ENCODE measurements at regions not wholly inside any gene's neighbourhood (a gene's known extent, or its start where the extent isn't known, plus 50 kb on each side); places are given as distances from the start of the nearest gene placed in this dataset.

GRCh38 chr21:39088831-39089380, 94.3 kb downstream of the PSMG1 start:
- peak; percentile 54 for DNase-seq
- Histone ChIP-seq H3K4me3 (no peak overlapping the region), H3K36me3 (no peaks in the 10 kb centered on the region), H3K9me3 (no peaks in the 10 kb centered on the region), H3K27me3 (no peaks in the 10 kb centered on the region)

- no peaks in the 10 kb centered on the region for H3K27me3 ChIP-seq
- no peaks in the 10 kb centered on the region for H3K36me3 ChIP-seq
- DNase-seq: no peak
- H3K4me3 ChIP-seq: no peak overlapping the region
- H3K9me3 ChIP-seq: no peaks in the 10 kb centered on the region
These were observed 95.2 kb downstream of the PSMG1 start for GRCh38 chr21:39088031-39088370.

GRCh38 chr21:39087238-39088030, 95.8 kb downstream of the PSMG1 start:
- Histone ChIP-seq H3K4me3 (no peak overlapping the region), H3K9me3 (no peaks in the 10 kb centered on the region), H3K27me3 (no peaks in the 10 kb centered on the region), H3K36me3 (no peaks in the 10 kb centered on the region)
- DNase-seq: peak; percentile 54

- Histone ChIP-seq H3K9me3 (no peaks in the 10 kb centered on the region), H3K36me3 (no peaks in the 10 kb centered on the region), H3K4me3 (no peak overlapping the region), H3K27me3 (no peaks in the 10 kb centered on the region)
- no peak for DNase-seq
These were observed 96.7 kb downstream of the PSMG1 start for GRCh38 chr21:39086547-39086946.

GRCh38 chr21:39085843-39086405, 97.3 kb downstream of the PSMG1 start:
- Histone ChIP-seq H3K36me3 (no peaks in the 10 kb centered on the region), H3K9me3 (no peaks in the 10 kb centered on the region), H3K4me3 (no peak overlapping the region), H3K27me3 (no peaks in the 10 kb centered on the region)
- DNase-seq: no peak

- Histone ChIP-seq H3K9me3 (no peaks in the 10 kb centered on the region), H3K36me3 (no peaks in the 10 kb centered on the region), H3K4me3 (no peak overlapping the region), H3K27me3 (no peaks in the 10 kb centered on the region)
- no peak for DNase-seq
These were observed 98.1 kb downstream of the PSMG1 start for GRCh38 chr21:39084979-39085729.

- Histone ChIP-seq H3K9me3 (no peaks in the 10 kb centered on the region), H3K36me3 (no peaks in the 10 kb centered on the region), H3K27me3 (no peaks in the 10 kb centered on the region), H3K4me3 (no peak overlapping the region)
- no peak for DNase-seq
These were observed 99.2 kb downstream of the PSMG1 start for GRCh38 chr21:39084073-39084472.

GRCh38 chr21:39083377-39084008, 99.8 kb downstream of the PSMG1 start:
- no peaks in the 10 kb centered on the region for H3K27me3 ChIP-seq
- H3K4me3 ChIP-seq: no peak overlapping the region
- H3K9me3 ChIP-seq: no peaks in the 10 kb centered on the region
- no peaks in the 10 kb centered on the region for H3K36me3 ChIP-seq
- no peak for DNase-seq

GRCh38 chr21:39082656-39083376, 100.4 kb downstream of the PSMG1 start:
- no peak overlapping the region for H3K4me3 ChIP-seq
- H3K36me3 ChIP-seq: no peaks in the 10 kb centered on the region
- H3K27me3 ChIP-seq: no peaks in the 10 kb centered on the region
- H3K9me3 ChIP-seq: no peaks in the 10 kb centered on the region
- no peak for DNase-seq

GRCh38 chr21:39080366-39080765, 102.9 kb downstream of the PSMG1 start:
- Histone ChIP-seq H3K36me3 (no peaks in the 10 kb centered on the region), H3K27me3 (no peaks in the 10 kb centered on the region), H3K9me3 (no peaks in the 10 kb centered on the region), H3K4me3 (no peak overlapping the region)
- no peak for DNase-seq

- Histone ChIP-seq H3K36me3 (no peaks in the 10 kb centered on the region), H3K9me3 (peaks cover 7% of the 10 kb centered on the region), H3K4me3 (no peak overlapping the region), H3K27me3 (no peaks in the 10 kb centered on the region)
- DNase-seq: no peak
These were observed 103.6 kb downstream of the PSMG1 start for GRCh38 chr21:39079617-39080016.

GRCh38 chr21:39078322-39079065, 104.8 kb downstream of the PSMG1 start:
- DNase-seq: no peak
- Histone ChIP-seq H3K27me3 (no peaks in the 10 kb centered on the region), H3K36me3 (peaks cover 3% of the 10 kb centered on the region; the same call in 1 of the 2 replicates), H3K9me3 (peaks cover 12% of the 10 kb centered on the region), H3K4me3 (no peak overlapping the region)

GRCh38 chr21:39077876-39078275, 105.4 kb downstream of the PSMG1 start:
- Histone ChIP-seq H3K9me3 (peaks cover 12% of the 10 kb centered on the region), H3K36me3 (peaks cover 3% of the 10 kb centered on the region; the same call in 1 of the 2 replicates), H3K27me3 (no peaks in the 10 kb centered on the region), H3K4me3 (no peak overlapping the region)
- DNase-seq: no peak

GRCh38 chr21:39074508-39074907, 108.7 kb downstream of the PSMG1 start:
- Histone ChIP-seq H3K27me3 (no peaks in the 10 kb centered on the region), H3K4me3 (no peak overlapping the region), H3K9me3 (peaks cover 17% of the 10 kb centered on the region), H3K36me3 (peaks cover 3% of the 10 kb centered on the region; the same call in 1 of the 2 replicates)
- DNase-seq: no peak

- Histone ChIP-seq H3K9me3 (peaks cover 17% of the 10 kb centered on the region), H3K36me3 (peaks cover 3% of the 10 kb centered on the region; the same call in 1 of the 2 replicates), H3K27me3 (no peaks in the 10 kb centered on the region), H3K4me3 (no peak overlapping the region)
- DNase-seq: peak; percentile 28
These were observed 109.5 kb downstream of the PSMG1 start for GRCh38 chr21:39073717-39074116.

- Histone ChIP-seq H3K27me3 (no peaks in the 10 kb centered on the region), H3K36me3 (peaks cover 3% of the 10 kb centered on the region; the same call in 1 of the 2 replicates), H3K4me3 (no peak overlapping the region), H3K9me3 (peaks cover 18% of the 10 kb centered on the region)
- peak; percentile 28 for DNase-seq
These were observed 110.2 kb downstream of the PSMG1 start for GRCh38 chr21:39073063-39073462.
